HL-60/S4 treated with phorbol 12-myristate 13-acetate at 8.2 ng/mL for 4 days and 3 days (cell line): ENCODE measurements at regions not wholly inside any gene's neighbourhood (a gene's known extent, or its start where the extent isn't known, plus 50 kb on each side); places are given as distances from the start of the nearest gene placed in this dataset.
"Not testable (repeated sequence)": the region's sequence is repeated elsewhere in the genome, so short reads cannot be mapped to it uniquely, and the experiment has no call there.

Source experiments
- in situ Hi-C: fragments of 300-500 bp; cut with MboI; formaldehyde crosslinking; loops from 2 replicates; pipeline ENCODE4 v1.15.0; 2022; ENCODE audit warnings: low sequenced_read_pairs

GRCh38 chr1:55815745-55816455, 600.7 kb upstream of the USP24 start:
- in situ Hi-C loops = no loop called here

- in situ Hi-C loops = no loop called here
These were observed 599.8 kb upstream of the USP24 start for GRCh38 chr1:55814967-55815366.

- in situ Hi-C loops = no loop called here
These were observed 598.5 kb upstream of the USP24 start for GRCh38 chr1:55813618-55814017.

GRCh38 chr1:55812281-55812680, 597.1 kb upstream of the USP24 start:
- in situ Hi-C loops = no loop called here

- in situ Hi-C loops = no loop called here
These were observed 593.1 kb upstream of the USP24 start for GRCh38 chr1:55808263-55808662.

GRCh38 chr1:55803429-55803828, 588.3 kb upstream of the USP24 start:
- in situ Hi-C loops = no loop called here

GRCh38 chr1:55801481-55801880, 586.3 kb upstream of the USP24 start:
- in situ Hi-C loops = no loop called here

- in situ Hi-C loops = no loop called here
These were observed 585.3 kb upstream of the USP24 start for GRCh38 chr1:55800503-55800902.

GRCh38 chr1:55793856-55794255, 578.7 kb upstream of the USP24 start:
- in situ Hi-C loops = no loop called here

GRCh38 chr1:55792870-55793269, 577.7 kb upstream of the USP24 start:
- in situ Hi-C loops = no loop called here

- in situ Hi-C loops = no loop called here
These were observed 574.3 kb upstream of the USP24 start for GRCh38 chr1:55789466-55789865.

GRCh38 chr1:55786396-55786795, 571.2 kb upstream of the USP24 start:
- in situ Hi-C loops = no loop called here

- in situ Hi-C loops = not testable (repeated sequence)
These were observed 569.8 kb upstream of the USP24 start for GRCh38 chr1:55784941-55785450.

- in situ Hi-C loops = no loop called here
These were observed 566.8 kb upstream of the USP24 start for GRCh38 chr1:55781944-55782482.

GRCh38 chr1:55781003-55781402, 565.8 kb upstream of the USP24 start:
- in situ Hi-C loops = no loop called here

GRCh38 chr1:55777545-55777944, 562.4 kb upstream of the USP24 start:
- in situ Hi-C loops = no loop called here

GRCh38 chr1:55775007-55775406, 559.8 kb upstream of the USP24 start:
- in situ Hi-C loops = no loop called here

GRCh38 chr1:55774446-55774845, 559.3 kb upstream of the USP24 start:
- in situ Hi-C loops = no loop called here

- in situ Hi-C loops = no loop called here
These were observed 558.2 kb upstream of the USP24 start for GRCh38 chr1:55773211-55773940.

- in situ Hi-C loops = no loop called here
These were observed 553.3 kb upstream of the USP24 start for GRCh38 chr1:55768327-55768952.

- in situ Hi-C loops = no loop called here
These were observed 552.0 kb upstream of the USP24 start for GRCh38 chr1:55767171-55767570.

- in situ Hi-C loops = not testable (repeated sequence)
These were observed 550.3 kb upstream of the USP24 start for GRCh38 chr1:55765505-55765904.
